ENCODE measurements at regions not wholly inside any gene's neighbourhood (a gene's known extent, or its start where the extent isn't known, plus 50 kb on each side); places are given as distances from the start of the nearest gene placed in this dataset.
"Not testable (repeated sequence)": the region's sequence is repeated elsewhere in the genome, so short reads cannot be mapped to it uniquely, and the experiment has no call there.

DNA sequence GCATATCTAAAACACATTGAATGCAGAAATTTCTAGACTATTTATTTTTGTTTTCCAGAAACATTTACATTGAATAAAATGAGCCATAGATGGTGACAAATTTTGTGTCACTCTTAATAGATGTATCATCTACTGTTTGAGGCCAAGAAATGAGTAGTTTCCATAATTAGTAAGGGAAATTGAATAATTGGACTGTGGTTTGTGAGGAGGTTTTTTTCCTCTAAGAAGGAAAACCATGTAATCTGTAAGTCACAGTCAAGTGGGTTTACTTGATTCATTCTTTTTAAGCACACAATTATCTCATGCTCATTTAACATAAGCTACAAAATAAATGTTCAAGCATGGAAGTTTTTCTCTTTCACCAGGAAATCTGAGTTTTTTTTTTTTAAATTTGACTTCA lies 876.4 kb downstream of the NR2F1-AS1 start:
- no peak overlapping the region for H3K27ac ChIP-seq
- no peak for TF ChIP-seq ZFX (IDR thresholded peaks at IDR 0.05; ENCODE audit: borderline replicate concordance)
- TF ChIP-seq, protein P1, sequence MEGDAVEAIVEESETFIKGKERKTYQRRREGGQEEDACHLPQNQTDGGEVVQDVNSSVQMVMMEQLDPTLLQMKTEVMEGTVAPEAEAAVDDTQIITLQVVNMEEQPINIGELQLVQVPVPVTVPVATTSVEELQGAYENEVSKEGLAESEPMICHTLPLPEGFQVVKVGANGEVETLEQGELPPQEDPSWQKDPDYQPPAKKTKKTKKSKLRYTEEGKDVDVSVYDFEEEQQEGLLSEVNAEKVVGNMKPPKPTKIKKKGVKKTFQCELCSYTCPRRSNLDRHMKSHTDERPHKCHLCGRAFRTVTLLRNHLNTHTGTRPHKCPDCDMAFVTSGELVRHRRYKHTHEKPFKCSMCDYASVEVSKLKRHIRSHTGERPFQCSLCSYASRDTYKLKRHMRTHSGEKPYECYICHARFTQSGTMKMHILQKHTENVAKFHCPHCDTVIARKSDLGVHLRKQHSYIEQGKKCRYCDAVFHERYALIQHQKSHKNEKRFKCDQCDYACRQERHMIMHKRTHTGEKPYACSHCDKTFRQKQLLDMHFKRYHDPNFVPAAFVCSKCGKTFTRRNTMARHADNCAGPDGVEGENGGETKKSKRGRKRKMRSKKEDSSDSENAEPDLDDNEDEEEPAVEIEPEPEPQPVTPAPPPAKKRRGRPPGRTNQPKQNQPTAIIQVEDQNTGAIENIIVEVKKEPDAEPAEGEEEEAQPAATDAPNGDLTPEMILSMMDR (IDR thresholded peaks at IDR 0.05): no peak

DNA sequence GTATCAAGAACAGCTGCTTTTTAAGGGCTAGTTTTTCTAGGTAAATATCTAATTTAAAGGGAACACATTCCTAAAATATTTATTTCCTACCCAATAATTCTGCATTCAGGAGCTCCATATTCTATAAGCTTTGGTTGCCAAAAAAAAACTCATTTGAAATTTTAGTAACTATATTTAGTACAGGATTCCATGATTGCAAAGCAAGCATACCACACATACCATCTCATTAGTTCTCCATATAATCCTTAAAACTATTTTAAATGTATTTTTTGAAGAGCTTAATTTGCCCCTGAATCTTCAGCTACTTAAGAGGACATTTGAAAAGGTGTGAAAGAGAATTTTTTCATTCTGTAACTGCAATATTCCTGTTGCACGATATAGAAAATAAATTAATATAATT lies 877.0 kb downstream of the NR2F1-AS1 start:
- no peak for TF ChIP-seq ZFX (IDR thresholded peaks at IDR 0.05; ENCODE audit: borderline replicate concordance)
- TF ChIP-seq, protein P1 (IDR thresholded peaks at IDR 0.05): no peak

DNA sequence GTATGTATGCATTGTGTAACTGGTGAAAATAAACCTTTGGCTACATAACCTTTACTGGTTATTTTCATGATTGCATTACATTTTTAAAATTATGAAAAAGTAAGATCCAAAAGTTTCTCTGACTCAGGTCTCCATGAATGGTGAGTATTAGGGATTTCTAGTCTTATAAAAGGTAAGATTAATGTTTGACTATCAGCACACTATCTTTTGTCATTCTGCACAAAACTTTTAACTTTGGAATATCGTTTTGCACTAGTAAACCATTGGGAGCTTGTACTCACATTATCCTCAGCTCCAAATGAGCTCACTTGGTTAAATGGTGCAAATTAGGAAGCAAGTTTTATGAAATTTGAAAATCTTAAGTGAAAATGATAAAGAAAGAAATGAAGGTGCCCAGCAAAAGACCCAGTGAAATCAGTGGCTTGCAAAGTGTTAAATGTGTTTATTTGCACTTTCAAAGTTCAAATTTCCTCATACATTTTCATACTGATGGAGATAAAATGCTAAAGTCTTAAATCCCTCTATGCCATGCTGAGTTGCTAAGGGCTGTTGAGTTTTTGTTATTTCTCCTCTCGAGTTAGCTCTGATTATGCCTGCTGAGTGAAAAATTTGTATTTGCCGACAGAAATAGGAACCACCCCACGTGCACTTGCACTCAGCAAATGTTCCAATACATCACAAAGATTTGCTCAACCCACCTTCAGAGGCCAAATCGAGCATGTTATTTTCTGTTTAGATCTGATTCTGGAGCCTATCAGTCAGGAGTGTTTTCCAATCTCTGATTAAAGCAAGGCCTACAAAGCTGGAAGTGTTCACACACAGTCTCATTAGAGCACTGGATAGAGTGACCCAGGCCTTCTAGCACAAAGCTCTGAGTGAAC lies 885.7 kb downstream of the NR2F1-AS1 start:
- TF ChIP-seq, protein P1 (IDR thresholded peaks at IDR 0.05): no peak
- no peak for TF ChIP-seq ZFX (IDR thresholded peaks at IDR 0.05; ENCODE audit: borderline replicate concordance)
- no peak overlapping the region for H3K27ac ChIP-seq

More for the DNA sequence above, 877.0 kb downstream of the NR2F1-AS1 start:
- no peak overlapping the region for H3K27ac ChIP-seq

DNA sequence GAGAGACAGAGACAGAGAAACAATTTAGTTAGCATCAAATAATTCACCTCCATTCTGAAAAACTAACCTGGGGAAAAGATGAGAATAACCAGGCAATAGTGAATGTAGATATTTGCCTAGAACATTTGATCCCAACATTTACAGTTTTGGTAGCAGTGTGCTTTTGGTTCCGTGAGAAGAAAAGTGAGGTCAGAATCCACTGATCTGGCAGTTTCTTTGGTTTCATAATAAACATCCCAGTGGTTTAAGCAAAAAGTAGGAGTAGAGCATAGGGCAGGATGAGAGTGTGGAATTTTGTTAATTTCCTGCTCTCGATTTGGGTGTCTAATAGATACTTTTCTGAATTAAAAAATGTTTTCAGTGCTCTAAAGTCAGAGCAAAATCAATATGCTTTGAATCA lies 887.0 kb downstream of the NR2F1-AS1 start:
- H3K27ac ChIP-seq: no peak overlapping the region
- TF ChIP-seq ZFX (IDR thresholded peaks at IDR 0.05; ENCODE audit: borderline replicate concordance): no peak
- TF ChIP-seq, protein P1 (IDR thresholded peaks at IDR 0.05): no peak

DNA sequence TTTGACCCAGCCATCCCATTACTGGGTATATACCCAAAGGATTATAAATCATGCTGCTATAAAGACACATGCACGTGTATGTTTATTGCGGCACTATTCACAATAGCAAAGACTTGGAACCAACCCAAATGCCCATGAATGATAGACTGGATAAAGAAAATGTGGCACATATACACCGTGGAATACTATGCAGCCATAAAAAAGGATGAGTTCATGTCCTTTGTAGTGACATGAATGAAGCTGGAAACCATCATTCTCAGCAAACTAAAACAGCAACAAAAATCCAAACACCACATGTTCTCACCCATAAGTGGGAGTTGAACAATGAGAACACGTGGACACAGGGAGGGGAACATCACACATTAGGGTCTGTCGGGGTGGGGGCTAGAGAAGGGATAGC lies 889.1 kb downstream of the NR2F1-AS1 start:
- H3K27ac ChIP-seq: not testable (repeated sequence)

DNA sequence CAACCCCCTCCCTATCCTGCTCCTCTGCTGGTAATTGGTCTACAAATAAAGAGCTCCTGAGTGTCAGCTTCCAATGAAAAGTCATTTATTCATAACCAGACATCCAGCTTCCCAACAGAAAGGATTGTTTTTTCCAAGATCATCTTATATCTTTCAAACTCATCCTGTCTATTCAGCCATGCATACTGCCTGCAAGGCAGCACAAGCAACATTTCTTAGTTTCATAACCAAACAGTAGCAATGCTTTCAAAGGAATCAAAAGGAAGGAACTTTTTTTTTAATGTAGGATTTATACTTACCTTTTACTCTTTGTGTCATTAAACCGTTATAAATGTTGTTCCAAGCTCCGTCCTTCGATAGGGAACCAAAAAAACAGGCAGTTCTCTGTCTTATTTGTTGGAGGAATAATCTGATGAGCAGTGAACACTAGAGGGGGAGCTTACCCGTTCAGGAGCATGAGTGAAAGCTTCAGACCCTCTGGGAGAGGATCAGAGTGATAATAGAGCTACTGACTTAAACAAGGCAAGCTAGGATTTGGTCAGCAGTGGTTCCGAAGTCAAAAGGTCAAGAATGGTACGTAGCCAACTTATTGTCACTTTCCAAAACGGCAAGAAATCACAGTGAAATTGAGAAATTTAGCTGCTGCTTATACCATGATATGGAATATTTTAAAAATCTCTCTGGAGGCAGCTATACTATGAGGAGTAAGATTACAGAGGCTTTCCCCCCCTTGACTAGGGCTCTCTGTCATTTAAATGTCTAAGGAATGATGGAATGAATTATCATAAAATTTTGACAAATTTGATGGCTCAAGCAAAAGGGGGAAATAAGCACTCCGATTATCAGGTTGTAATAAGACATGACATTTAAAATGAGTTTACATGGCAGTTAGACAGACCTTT lies 892.9 kb downstream of the NR2F1-AS1 start:
- H3K27ac ChIP-seq: no peak overlapping the region
- TF ChIP-seq, protein P1 (IDR thresholded peaks at IDR 0.05): no peak
- no peak for TF ChIP-seq ZFX (IDR thresholded peaks at IDR 0.05; ENCODE audit: borderline replicate concordance)

DNA sequence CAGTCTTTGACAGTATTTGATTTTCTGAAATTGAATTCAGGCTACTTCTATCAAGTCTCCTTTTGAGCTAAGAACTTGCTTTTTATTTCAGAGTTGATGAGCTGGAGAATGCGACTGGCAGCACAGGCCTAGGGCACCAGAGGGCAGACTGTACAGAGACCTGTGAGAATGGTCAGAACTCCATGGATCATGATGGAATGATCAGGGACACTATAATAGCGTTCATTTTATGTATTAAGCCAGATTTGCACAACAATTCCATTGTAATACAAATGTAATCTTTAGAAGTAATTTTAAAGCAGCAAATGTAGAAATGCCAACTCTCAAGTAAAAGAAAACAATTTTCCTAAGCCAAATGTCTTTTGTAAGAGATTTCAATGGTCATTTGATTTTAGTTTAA lies 902.4 kb downstream of the NR2F1-AS1 start:
- no peak overlapping the region for H3K27ac ChIP-seq
- no peak for TF ChIP-seq ZFX (IDR thresholded peaks at IDR 0.05; ENCODE audit: borderline replicate concordance)
- TF ChIP-seq, protein P1 (IDR thresholded peaks at IDR 0.05): peak; percentile 62
